H1 (cell line): ENCODE measurements at regions not wholly inside any gene's neighbourhood (a gene's known extent, or its start where the extent isn't known, plus 50 kb on each side); places are given as distances from the start of the nearest gene placed in this dataset.

Source experiments
- CTCF ChIA-PET: fragments of 300-600 bp; sonication (Branson Sonifier 250); formaldehyde crosslinking; loops from one replicate; lab custom pipeline; 2021; ENCODE audit not compliant: partially characterized antibody; lab: Charles Lee
- POLR2A ChIA-PET: fragments of 300-600 bp; sonication (Branson Sonifier 250); formaldehyde crosslinking; loops from one replicate; lab custom pipeline; 2021; ENCODE audit warnings: inconsistent platforms; ENCODE audit not compliant: partially characterized antibody; lab: Charles Lee
- DNase-seq, 2 experiments: peaks; one replicate each; pipeline versions ENCODE4 v3.0.0 to v3.0.0-alpha.2; 2010 to 2022; ENCODE audit warnings: low spot score in 2 of 2, low read depth in 1 of 2, mixed read lengths in 1 of 2
- FAIRE-seq: peaks from 2 replicates; lab custom pipeline; 2011; peaks lifted over from hg19 to GRCh38; lab: Jason Lieb, UNC
- H2AFZ ChIP-seq: 2 replicates; pipeline ENCODE4 v1.8.1; 2012; ENCODE audit warnings: low read length, inconsistent platforms
- H2AK5ac ChIP-seq: 2 replicates; pipeline ENCODE4 v1.6.1; 2013; ENCODE audit warnings: low read depth, low read length
- H2BK120ac ChIP-seq: replicated peaks from 2 replicates; pipeline ENCODE3; 2013; ENCODE audit warnings: low read depth, low read length, inconsistent platforms
- H2BK12ac ChIP-seq: 2 replicates; pipeline ENCODE4 v1.6.1; 2013; ENCODE audit warnings: low read depth, low read length
- H2BK15ac ChIP-seq: 2 replicates; pipeline ENCODE4 v1.6.1; 2013; ENCODE audit warnings: low read length
- H2BK20ac ChIP-seq: 2 replicates; pipeline ENCODE4 v1.6.1; 2013; ENCODE audit warnings: low read length
- H2BK5ac ChIP-seq: 2 replicates; pipeline ENCODE4 v1.6.1; 2013; ENCODE audit warnings: low read depth, low read length
- H3K14ac ChIP-seq: 2 replicates; pipeline ENCODE4 v1.6.1; 2013; ENCODE audit warnings: inconsistent platforms; ENCODE audit not compliant: insufficient read length
- H3K18ac ChIP-seq: 2 replicates; pipeline ENCODE4 v1.6.1; 2013; ENCODE audit warnings: low read length; ENCODE audit errors: extremely low read depth
- H3K23ac ChIP-seq: 2 replicates; pipeline ENCODE4 v1.6.1; 2013; ENCODE audit warnings: inconsistent platforms; ENCODE audit not compliant: insufficient read length
- H3K23me2 ChIP-seq: 2 replicates; pipeline ENCODE4 v1.6.1; 2013; ENCODE audit warnings: low read depth, low read length
- H3K27ac ChIP-seq: 2 replicates; pipeline ENCODE4 v1.6.1; 2011; ENCODE audit warnings: low read depth, low read length, inconsistent platforms
- H3K27me3 ChIP-seq, 4 experiments: replicated peaks in 1 of 4; 1 replicate in 1 of 4; 2 replicates in 3 of 4; pipeline versions ENCODE4 v1.6.1 to v1.8.1; 2011 to 2013; ENCODE audit warnings: low read length in 3 of 4, mild to moderate bottlenecking in 3 of 4, inconsistent platforms in 2 of 4, mixed read lengths in 2 of 4, moderate library complexity in 1 of 4; ENCODE audit not compliant: control insufficient read depth in 3 of 4, insufficient read depth in 3 of 4; ENCODE audit errors: extremely low read depth in 1 of 4
- H3K36me3 ChIP-seq, 4 experiments: 2 replicates each; pipeline versions ENCODE4 v1.6.1 to v1.8.1; 2011 to 2013; ENCODE audit warnings: mild to moderate bottlenecking in 4 of 4, low read length in 3 of 4, moderate library complexity in 2 of 4, control low read depth in 1 of 4, inconsistent platforms in 1 of 4; ENCODE audit not compliant: insufficient read depth in 4 of 4, control insufficient read depth in 2 of 4
- H3K4ac ChIP-seq: replicated peaks from 2 replicates; pipeline ENCODE3; 2013; ENCODE audit warnings: low read length, low read depth, mixed read lengths, inconsistent platforms; ENCODE audit not compliant: insufficient read length
- H3K4me1 ChIP-seq, 4 experiments: replicated peaks in 1 of 4; 1 replicate in 1 of 4; 2 replicates in 3 of 4; pipeline versions ENCODE4 v1.6.1 to v1.8.1; 2011 to 2013; ENCODE audit warnings: low read length in 3 of 4, inconsistent platforms in 2 of 4, mixed read lengths in 1 of 4; ENCODE audit not compliant: insufficient read depth in 4 of 4, control insufficient read depth in 3 of 4
- H3K4me2 ChIP-seq, 2 experiments: 2 replicates each; pipeline versions ENCODE4 v1.6.1 to v1.8.1; 2011 to 2013; ENCODE audit warnings: low read depth in 2 of 2, low read length in 2 of 2, control low read depth in 1 of 2, inconsistent platforms in 1 of 2, mild to moderate bottlenecking in 1 of 2; ENCODE audit not compliant: insufficient read depth in 1 of 2
- H3K4me3 ChIP-seq, 4 experiments: fragments of 200-600, 300-600 bp in 1 of 4; sonication (generic), shearing (Covaris generic), sonication (Bioruptor Twin) in 1 of 4; 2 replicates each; pipeline versions ENCODE4 v1.5.1 to v1.8.1; 2011 to 2016; ENCODE audit warnings: low read length in 4 of 4, low read depth in 3 of 4, control low read depth in 2 of 4, inconsistent platforms in 2 of 4, mild to moderate bottlenecking in 2 of 4, mixed read lengths in 1 of 4, moderate library complexity in 1 of 4; ENCODE audit not compliant: insufficient read depth in 2 of 4; ENCODE audit errors: extremely low read depth in 1 of 4
- H3K56ac ChIP-seq: replicated peaks from 2 replicates; pipeline ENCODE3; 2013; ENCODE audit warnings: low read depth, mild to moderate bottlenecking, mixed read lengths, low read length, inconsistent platforms; ENCODE audit not compliant: insufficient read length
- H3K79me1 ChIP-seq: 2 replicates; pipeline ENCODE4 v1.6.1; 2013; ENCODE audit warnings: low read depth, low read length, control low read depth
- H3K79me2 ChIP-seq, 2 experiments: 2 replicates each; pipeline versions ENCODE4 v1.6.1 to v1.8.1; 2012 to 2013; ENCODE audit warnings: low read length in 2 of 2, mild to moderate bottlenecking in 2 of 2, inconsistent platforms in 1 of 2; ENCODE audit not compliant: insufficient read depth in 2 of 2, control insufficient read depth in 1 of 2
- H3K9ac ChIP-seq, 4 experiments: replicated peaks in 1 of 4; 1 replicate in 1 of 4; 2 replicates in 3 of 4; pipeline versions ENCODE4 v1.6.1 to v1.8.1; 2011 to 2013; ENCODE audit warnings: low read depth in 3 of 4, low read length in 3 of 4, control low read depth in 2 of 4, mild to moderate bottlenecking in 2 of 4, moderate library complexity in 2 of 4, inconsistent platforms in 1 of 4; ENCODE audit errors: extremely low read depth in 1 of 4
- H3K9me3 ChIP-seq, 2 experiments: 2 replicates each; pipeline versions ENCODE4 v1.6.1 to v1.8.1; 2012 to 2013; ENCODE audit warnings: mild to moderate bottlenecking in 2 of 2, moderate library complexity in 2 of 2, control low read depth in 1 of 2, inconsistent platforms in 1 of 2, low read depth in 1 of 2, low read length in 1 of 2, mixed read lengths in 1 of 2; ENCODE audit not compliant: insufficient read depth in 2 of 2
- H4K20me1 ChIP-seq, 2 experiments: replicated peaks in 1 of 2; 2 replicates each; pipeline versions ENCODE3 to v1.8.1; 2011 to 2013; ENCODE audit warnings: inconsistent platforms in 2 of 2, low read length in 2 of 2, mild to moderate bottlenecking in 1 of 2; ENCODE audit not compliant: insufficient read depth in 2 of 2, control insufficient read depth in 1 of 2
- H4K5ac ChIP-seq: 2 replicates; pipeline ENCODE4 v1.6.1; 2013; ENCODE audit warnings: low read length, low read depth, mixed read lengths, inconsistent platforms; ENCODE audit not compliant: insufficient read length
- H4K8ac ChIP-seq: 2 replicates; pipeline ENCODE4 v1.8.0; 2013; ENCODE audit warnings: mild to moderate bottlenecking, moderate library complexity, low read length, inconsistent platforms; ENCODE audit not compliant: insufficient read depth; ENCODE audit errors: extremely low read depth
- H4K91ac ChIP-seq: replicated peaks from 2 replicates; pipeline ENCODE3; 2013; ENCODE audit warnings: low read length, mixed read lengths, inconsistent platforms; ENCODE audit not compliant: insufficient read length
- BCL11A ChIP-seq, 2 experiments: IDR thresholded peaks; one replicate each; pipeline ENCODE4 v1.6.1; 2011; ENCODE audit warnings: low read depth in 2 of 2, low read length in 2 of 2, mild to moderate bottlenecking in 2 of 2
- RNF2 ChIP-seq: fragments of 200-900, 300-1000 bp; sonication (generic); IDR thresholded peaks from 2 replicates; pipeline ENCODE4 v1.7.1; 2016; ENCODE audit warnings: borderline replicate concordance, low read depth, mild to moderate bottlenecking, antibody characterized with exemption, low read length; ENCODE audit not compliant: poor library complexity, severe bottlenecking; ENCODE audit errors: missing control alignments
- TAF7 ChIP-seq: optimal IDR thresholded peaks from 2 replicates; pipeline ENCODE3; 2011; ENCODE audit warnings: low read depth, mild to moderate bottlenecking, inconsistent platforms, low read length, moderate library complexity, borderline replicate concordance
- WGBS, 2 experiments: shearing (Covaris generic) in 1 of 2; methylation state at CpG; one replicate each; pipeline versions ENCODE4 v1.1.6 to v1.1.7; 2013 to 2015; ENCODE audit warnings: low lambda C conversion rate in 2 of 2, mixed read lengths in 2 of 2, inconsistent platforms in 1 of 2, low coverage in 1 of 2, missing lambda C conversion rate in 1 of 2; ENCODE audit not compliant: insufficient replicate concordance in 2 of 2, insufficient coverage in 1 of 2, insufficient read length in 1 of 2; ENCODE audit errors: extremely low coverage in 1 of 2, missing lambda C conversion rate in 1 of 2; 5-methylcytosine and 5-hydroxymethylcytosine counted together

DNA sequence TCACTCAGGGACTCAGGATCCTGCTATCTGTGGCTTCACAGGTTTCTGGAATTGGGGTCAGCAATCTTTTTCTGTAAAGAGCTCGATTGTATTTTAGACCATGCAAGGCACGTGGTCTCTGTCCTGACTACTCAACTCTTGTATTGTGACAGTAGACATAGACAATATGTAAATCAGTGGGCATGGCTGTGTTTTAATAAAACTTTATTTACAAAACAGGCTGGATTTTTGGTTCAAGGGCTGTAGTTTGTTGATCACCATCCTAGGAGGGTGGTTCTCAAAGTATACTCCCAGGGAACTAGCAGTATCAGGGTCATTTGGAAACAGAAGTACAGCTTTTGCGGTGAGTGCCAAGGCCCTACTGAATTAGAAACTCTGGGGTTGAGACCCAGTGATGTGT lies 108.2 kb upstream of the CRHR1 start:
- Histone ChIP-seq H3K9ac (no peak overlapping the region), H3K79me1 (no peaks in the 10 kb centered on the region), H2AK5ac (no peak overlapping the region), H3K18ac (no peak overlapping the region), H2BK5ac (no peak overlapping the region), H2BK12ac (no peak overlapping the region), H2AFZ (no peak overlapping the region), H4K8ac (no peak overlapping the region), H3K14ac (no peak overlapping the region), H4K91ac (no peak overlapping the region), H3K27ac (no peak overlapping the region), H3K4ac (no peak overlapping the region), H3K23ac (no peak overlapping the region), H3K79me2 (no peaks in the 10 kb centered on the region), H3K36me3 (no peaks in the 10 kb centered on the region), H2BK120ac (no peak overlapping the region), H3K4me2 (no peak overlapping the region), H3K27me3 (no peaks in the 10 kb centered on the region), H2BK15ac (no peak overlapping the region), H3K4me1 (no peaks in the 10 kb centered on the region), H4K5ac (no peak overlapping the region), H3K23me2 (no peaks in the 10 kb centered on the region), H3K56ac (no peak overlapping the region), H4K20me1 (no peaks in the 10 kb centered on the region), H3K9me3 (0 out of 4 replicates have a peak, but pooled peaks cover 0 to 4% of the 10 kb centered on the region in 2 experiments), H3K4me3 (no peak overlapping the region), H2BK20ac (no peak overlapping the region)
- TF ChIP-seq RNF2 (no peak), TAF7 (no peak), BCL11A (IDR thresholded peaks at IDR 0.05; ENCODE audit: low read depth in 2 of 2, low read length in 2 of 2) (no peak)
- FAIRE-seq (no peak), DNase-seq (no peak)
- ChIA-PET CTCF (interaction anchor here (0.6 to 4.3 kb wide), 6 partner anchors 10 to 169 kb away, joined by 3 to 16 read pairs (median 4); no protein-coding TSS in a partner anchor), POLR2A (no interaction called here)
- WGBS, 2 experiments = 96% methylated on average over 3 of the region's 3 CpGs; no CpG with 5 or more reads in 1 of the 2 experiments
